HEK293T (cell line): ENCODE measurements at regions not wholly inside any gene's neighbourhood (a gene's known extent, or its start where the extent isn't known, plus 50 kb on each side); places are given as distances from the start of the nearest gene placed in this dataset.

Experiments
- CTCF ChIA-PET: fragments of 350-600 bp; formaldehyde crosslinking; extraction: SDS; loops from one replicate; lab custom pipeline; 2021; ENCODE audit warnings: antibody characterized with exemption, inconsistent platforms; lab: Yijun Ruan, JAX
- POLR2A ChIA-PET: fragments of 350-600 bp; formaldehyde crosslinking; extraction: SDS; loops from one replicate; lab custom pipeline; 2020; ENCODE audit warnings: antibody characterized with exemption, inconsistent platforms; lab: Yijun Ruan, JAX
- DNase-seq: peaks from one replicate; pipeline ENCODE4 v3.0.0; 2012; ENCODE audit warnings: mixed read lengths; ENCODE audit errors: extremely low spot score
- ARNT ChIP-seq: fragments of 450-650 bp; IDR thresholded peaks from 2 replicates; pipeline ENCODE4 v1.6.1; 2017; ENCODE audit warnings: mild to moderate bottlenecking
- BHLHE40 ChIP-seq: fragments of 450-650 bp; IDR thresholded peaks from 2 replicates; pipeline ENCODE4 v1.6.1; 2016; ENCODE audit warnings: mild to moderate bottlenecking, moderate library complexity, borderline replicate concordance
- CTBP1 ChIP-seq: fragments of 450-650 bp; IDR thresholded peaks from 2 replicates; pipeline ENCODE4 v1.6.1; 2016; ENCODE audit warnings: borderline replicate concordance
- ELF4 ChIP-seq: fragments of 450-650 bp; IDR thresholded peaks from 2 replicates; pipeline ENCODE4 v1.6.1; 2017; ENCODE audit warnings: antibody characterized with exemption
- FOXA1 ChIP-seq: fragments of 450-650 bp; IDR thresholded peaks from 2 replicates; pipeline ENCODE4 v1.6.1; 2016; ENCODE audit warnings: mild to moderate bottlenecking
- FOXK2 ChIP-seq: fragments of 450-650 bp; IDR thresholded peaks from 2 replicates; pipeline ENCODE4 v1.6.1; 2016; ENCODE audit warnings: mild to moderate bottlenecking
- FOXM1 ChIP-seq: fragments of 450-650 bp; IDR thresholded peaks from 2 replicates; pipeline ENCODE4 v1.6.1; 2017; ENCODE audit warnings: mild to moderate bottlenecking, borderline replicate concordance
- HDGF ChIP-seq: fragments of 450-650 bp; IDR thresholded peaks from 2 replicates; pipeline ENCODE4 v1.6.1; 2017; ENCODE audit warnings: antibody characterized with exemption, borderline replicate concordance
- L3MBTL2 ChIP-seq: fragments of 450-650 bp; conservative IDR thresholded peaks from 2 replicates; pipeline ENCODE4 v1.6.1; 2016; ENCODE audit warnings: mild to moderate bottlenecking
- LEF1 ChIP-seq: fragments of 450-650 bp; IDR thresholded peaks from 2 replicates; pipeline ENCODE4 v1.6.1; 2017; ENCODE audit warnings: mild to moderate bottlenecking, borderline replicate concordance
- NFRKB ChIP-seq: fragments of 450-650 bp; IDR thresholded peaks from 2 replicates; pipeline ENCODE4 v1.6.1; 2016; ENCODE audit warnings: mild to moderate bottlenecking, moderate library complexity
- SP1 ChIP-seq: fragments of 450-650 bp; IDR thresholded peaks from 2 replicates; pipeline ENCODE4 v1.6.1; 2017
- SUZ12 ChIP-seq: fragments of 450-650 bp; IDR thresholded peaks from 2 replicates; pipeline ENCODE4 v1.6.1; 2016; ENCODE audit warnings: mild to moderate bottlenecking
- TARDBP ChIP-seq: fragments of 450-650 bp; IDR thresholded peaks from 2 replicates; pipeline ENCODE4 v1.6.1; 2016
- ZNF384 ChIP-seq: fragments of 450-650 bp; IDR thresholded peaks from 2 replicates; pipeline ENCODE4 v1.6.1; 2016
- TF ChIP-seq, protein P1 (sequence below): fragments of 450-650 bp; IDR thresholded peaks from 2 replicates; pipeline ENCODE4 v1.6.1; 2016

- POLR2A ChIA-PET = no interaction called here
- no peak for TF ChIP-seq ZNF384
- no peak for TF ChIP-seq FOXA1
- no peak for TF ChIP-seq SP1
- CTCF ChIA-PET = no interaction called here
- no peak for DNase-seq
Measured at GRCh38 chr10:131475803-131476202, 164.3 kb upstream of the TCERG1L start.

- ChIA-PET POLR2A (no interaction called here), CTCF (no interaction called here)
- DNase-seq = no peak
- TF ChIP-seq CTBP1 (no peak), ZNF384 (no peak), TARDBP (no peak), FOXK2 (no peak), BHLHE40 (no peak)
- TF ChIP-seq, protein P1, sequence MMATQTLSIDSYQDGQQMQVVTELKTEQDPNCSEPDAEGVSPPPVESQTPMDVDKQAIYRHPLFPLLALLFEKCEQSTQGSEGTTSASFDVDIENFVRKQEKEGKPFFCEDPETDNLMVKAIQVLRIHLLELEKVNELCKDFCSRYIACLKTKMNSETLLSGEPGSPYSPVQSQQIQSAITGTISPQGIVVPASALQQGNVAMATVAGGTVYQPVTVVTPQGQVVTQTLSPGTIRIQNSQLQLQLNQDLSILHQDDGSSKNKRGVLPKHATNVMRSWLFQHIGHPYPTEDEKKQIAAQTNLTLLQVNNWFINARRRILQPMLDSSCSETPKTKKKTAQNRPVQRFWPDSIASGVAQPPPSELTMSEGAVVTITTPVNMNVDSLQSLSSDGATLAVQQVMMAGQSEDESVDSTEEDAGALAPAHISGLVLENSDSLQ = no peak
Measured at GRCh38 chr10:131477457-131478121, 166.1 kb upstream of the TCERG1L start.

- ChIA-PET POLR2A (no interaction called here), CTCF (no interaction called here)
- no peak for TF ChIP-seq TARDBP
- no peak for TF ChIP-seq HDGF
- TF ChIP-seq, protein P1 = no peak
- TF ChIP-seq NFRKB = no peak
- no peak for TF ChIP-seq ARNT
- no peak for TF ChIP-seq BHLHE40
- TF ChIP-seq SUZ12 = no peak
- no peak for TF ChIP-seq ZNF384
- no peak for TF ChIP-seq L3MBTL2
- TF ChIP-seq LEF1 = no peak
- no peak for TF ChIP-seq ELF4
- TF ChIP-seq SP1 = no peak
- DNase-seq = no peak
Measured at GRCh38 chr10:131478377-131478989, 167.0 kb upstream of the TCERG1L start.

- TF ChIP-seq HDGF (no peak), SP1 (no peak), FOXK2 (no peak), TARDBP (no peak), ZNF384 (no peak), FOXA1 (no peak), FOXM1 (no peak), L3MBTL2 (no peak), NFRKB (no peak), BHLHE40 (no peak)
- ChIA-PET CTCF (no interaction called here), POLR2A (no interaction called here)
- no peak for DNase-seq
Measured at GRCh38 chr10:131480066-131480465, 168.5 kb upstream of the TCERG1L start.

DNA sequence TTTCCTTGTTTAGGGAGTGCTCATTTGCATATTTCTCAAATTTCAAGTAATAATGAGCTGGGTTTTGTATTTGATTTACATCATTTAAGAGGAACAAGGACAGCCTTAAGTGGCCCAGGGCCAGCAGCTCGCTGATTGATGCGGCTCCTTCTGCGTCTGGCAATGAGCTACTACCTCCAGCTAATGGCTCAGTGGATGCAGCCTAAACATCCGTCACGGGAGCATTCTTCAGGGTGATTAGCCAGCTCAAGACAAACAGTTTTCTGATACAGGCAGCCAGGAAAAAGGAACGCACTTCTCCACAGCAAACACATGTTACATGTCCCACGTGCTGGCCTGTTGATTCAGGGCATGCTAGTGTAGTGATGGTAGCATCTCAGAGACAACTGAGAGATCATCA is 169.3 kb upstream of the TCERG1L start:
- no peak for DNase-seq
- no peak for TF ChIP-seq ZNF384
- no peak for TF ChIP-seq NFRKB
- TF ChIP-seq SP1 = no peak
- TF ChIP-seq FOXM1 = no peak
- TF ChIP-seq FOXK2 = no peak
- TF ChIP-seq CTBP1 = no peak
- TF ChIP-seq BHLHE40 = no peak
- TF ChIP-seq SUZ12 = no peak
- no peak for TF ChIP-seq HDGF
- TF ChIP-seq, protein P1 = no peak
- TF ChIP-seq ARNT = no peak
- TF ChIP-seq FOXA1 = no peak
- TF ChIP-seq LEF1 = no peak
- no peak for TF ChIP-seq ELF4
- POLR2A ChIA-PET = no interaction called here
- CTCF ChIA-PET = no interaction called here

DNA sequence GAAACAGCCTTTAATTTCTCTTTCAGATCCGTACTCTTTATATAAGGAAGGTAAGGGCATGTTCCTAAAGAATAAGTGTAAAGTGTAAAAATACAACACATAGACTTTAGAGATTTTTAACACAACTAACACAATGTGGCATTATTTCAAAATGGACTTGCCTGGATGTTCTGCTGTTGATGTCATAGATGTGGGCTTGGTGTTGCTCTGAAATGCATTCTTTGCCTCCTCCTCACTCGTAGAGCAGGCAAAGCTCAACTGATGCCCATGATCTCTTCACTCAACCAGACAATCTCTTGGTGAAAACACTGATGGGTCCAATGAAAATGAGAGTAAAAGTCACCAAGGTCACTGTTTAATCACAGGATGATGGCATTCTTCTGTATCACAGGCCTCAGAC is 174.2 kb upstream of the TCERG1L start:
- TF ChIP-seq, protein P1 = no peak
- TF ChIP-seq LEF1 = no peak
- TF ChIP-seq TARDBP = no peak
- POLR2A ChIA-PET = no interaction called here
- CTCF ChIA-PET = no interaction called here
- DNase-seq = no peak
